WTC11 (cell line): ENCODE measurements at regions not wholly inside any gene's neighbourhood (a gene's known extent, or its start where the extent isn't known, plus 50 kb on each side); places are given as distances from the start of the nearest gene placed in this dataset.

Experiments used
- CREB1 ChIP-seq: sonication (generic); formaldehyde crosslinking; IDR thresholded peaks from 2 replicates; pipeline ENCODE4 v1.8.0; 2023; ENCODE audit warnings: mild to moderate bottlenecking, missing genetic modification reagents
- NFE2L1 ChIP-seq: sonication (generic); formaldehyde crosslinking; IDR thresholded peaks from 2 replicates; pipeline ENCODE4 v1.8.1; 2023; ENCODE audit warnings: missing genetic modification reagents
- NR3C1 ChIP-seq: sonication (generic); formaldehyde crosslinking; conservative IDR thresholded peaks from 2 replicates; pipeline ENCODE4 v1.8.1; 2023; ENCODE audit warnings: low read depth, mild to moderate bottlenecking, missing genetic modification reagents
- SP1 ChIP-seq: sonication (generic); formaldehyde crosslinking; conservative IDR thresholded peaks from 2 replicates; pipeline ENCODE4 v1.8.1; 2022; ENCODE audit warnings: missing genetic modification reagents
- ZNF121 ChIP-seq: sonication (generic); formaldehyde crosslinking; IDR thresholded peaks from 2 replicates; pipeline ENCODE4 v1.8.0; 2023; ENCODE audit warnings: missing genetic modification reagents
- TF ChIP-seq, protein P1 (sequence below): fragments of 200-600 bp; IDR thresholded peaks from 2 replicates; pipeline ENCODE4 v1.8.0; 2022; ENCODE audit warnings: antibody characterized with exemption
- TF ChIP-seq, protein P2 (sequence below): sonication (generic); formaldehyde crosslinking; conservative IDR thresholded peaks from 2 replicates; pipeline ENCODE4 v1.8.1; 2022; ENCODE audit warnings: mild to moderate bottlenecking, missing genetic modification reagents
- TF ChIP-seq, protein P3 (sequence below): sonication (generic); formaldehyde crosslinking; IDR thresholded peaks from 2 replicates; pipeline ENCODE4 v1.8.1; 2022; ENCODE audit warnings: mild to moderate bottlenecking, missing genetic modification reagents, moderate library complexity, borderline replicate concordance

DNA sequence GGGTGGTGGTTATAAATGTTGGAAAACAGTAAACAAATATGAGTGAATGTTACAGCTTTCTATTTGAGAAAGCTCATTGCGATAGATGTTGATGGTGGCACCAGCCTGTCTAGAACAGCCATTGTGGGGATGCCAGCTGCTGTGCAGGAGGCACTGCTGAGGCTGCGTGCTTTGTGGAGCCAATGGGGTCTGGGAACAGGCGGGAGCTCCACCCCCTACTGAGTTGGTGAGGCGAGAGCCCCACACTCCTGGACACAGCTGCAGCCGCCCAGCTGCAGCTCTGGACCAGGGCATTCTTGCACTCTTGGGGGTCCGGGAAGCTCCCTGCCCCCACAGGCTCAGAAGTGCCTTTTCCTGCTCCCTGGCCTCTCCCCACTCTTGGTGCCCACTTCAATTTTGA is 1147.1 kb upstream of the LRRTM3 start:
- TF ChIP-seq, protein P1, sequence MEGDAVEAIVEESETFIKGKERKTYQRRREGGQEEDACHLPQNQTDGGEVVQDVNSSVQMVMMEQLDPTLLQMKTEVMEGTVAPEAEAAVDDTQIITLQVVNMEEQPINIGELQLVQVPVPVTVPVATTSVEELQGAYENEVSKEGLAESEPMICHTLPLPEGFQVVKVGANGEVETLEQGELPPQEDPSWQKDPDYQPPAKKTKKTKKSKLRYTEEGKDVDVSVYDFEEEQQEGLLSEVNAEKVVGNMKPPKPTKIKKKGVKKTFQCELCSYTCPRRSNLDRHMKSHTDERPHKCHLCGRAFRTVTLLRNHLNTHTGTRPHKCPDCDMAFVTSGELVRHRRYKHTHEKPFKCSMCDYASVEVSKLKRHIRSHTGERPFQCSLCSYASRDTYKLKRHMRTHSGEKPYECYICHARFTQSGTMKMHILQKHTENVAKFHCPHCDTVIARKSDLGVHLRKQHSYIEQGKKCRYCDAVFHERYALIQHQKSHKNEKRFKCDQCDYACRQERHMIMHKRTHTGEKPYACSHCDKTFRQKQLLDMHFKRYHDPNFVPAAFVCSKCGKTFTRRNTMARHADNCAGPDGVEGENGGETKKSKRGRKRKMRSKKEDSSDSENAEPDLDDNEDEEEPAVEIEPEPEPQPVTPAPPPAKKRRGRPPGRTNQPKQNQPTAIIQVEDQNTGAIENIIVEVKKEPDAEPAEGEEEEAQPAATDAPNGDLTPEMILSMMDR = no peak
- no peak for TF ChIP-seq ZNF121 (CRISPR knock-in tag)
- TF ChIP-seq, protein P2, sequence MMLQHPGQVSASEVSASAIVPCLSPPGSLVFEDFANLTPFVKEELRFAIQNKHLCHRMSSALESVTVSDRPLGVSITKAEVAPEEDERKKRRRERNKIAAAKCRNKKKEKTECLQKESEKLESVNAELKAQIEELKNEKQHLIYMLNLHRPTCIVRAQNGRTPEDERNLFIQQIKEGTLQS = no peak
- TF ChIP-seq SP1 (CRISPR knock-in tag) = no peak
- TF ChIP-seq NFE2L1 (CRISPR knock-in tag) = no peak
- TF ChIP-seq NR3C1 (CRISPR knock-in tag) = no peak
- no peak for TF ChIP-seq CREB1 (CRISPR knock-in tag)
- TF ChIP-seq, protein P3, sequence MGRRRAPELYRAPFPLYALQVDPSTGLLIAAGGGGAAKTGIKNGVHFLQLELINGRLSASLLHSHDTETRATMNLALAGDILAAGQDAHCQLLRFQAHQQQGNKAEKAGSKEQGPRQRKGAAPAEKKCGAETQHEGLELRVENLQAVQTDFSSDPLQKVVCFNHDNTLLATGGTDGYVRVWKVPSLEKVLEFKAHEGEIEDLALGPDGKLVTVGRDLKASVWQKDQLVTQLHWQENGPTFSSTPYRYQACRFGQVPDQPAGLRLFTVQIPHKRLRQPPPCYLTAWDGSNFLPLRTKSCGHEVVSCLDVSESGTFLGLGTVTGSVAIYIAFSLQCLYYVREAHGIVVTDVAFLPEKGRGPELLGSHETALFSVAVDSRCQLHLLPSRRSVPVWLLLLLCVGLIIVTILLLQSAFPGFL = no peak
